HUES48 (cell line): ENCODE measurements at regions not wholly inside any gene's neighbourhood (a gene's known extent, or its start where the extent isn't known, plus 50 kb on each side); places are given as distances from the start of the nearest gene placed in this dataset.
A peak's percentile ranks its signal among the peaks of the same experiment; 100 is the strongest.

Experiments used
- H3K27ac ChIP-seq: one replicate; pipeline ENCODE4 v1.7.0; 2013; ENCODE audit warnings: low read depth, low read length, inconsistent platforms
- H3K27me3 ChIP-seq: 2 replicates; pipeline ENCODE4 v1.6.1; 2013; ENCODE audit warnings: mild to moderate bottlenecking, low read length; ENCODE audit not compliant: control insufficient read depth, insufficient read depth
- H3K36me3 ChIP-seq: 2 replicates; pipeline ENCODE4 v1.6.1; 2013; ENCODE audit warnings: low read length; ENCODE audit not compliant: control insufficient read depth, insufficient read depth
- H3K4me1 ChIP-seq: 2 replicates; pipeline ENCODE4 v1.6.1; 2013; ENCODE audit warnings: mild to moderate bottlenecking, low read length; ENCODE audit not compliant: control insufficient read depth, insufficient read depth
- H3K4me3 ChIP-seq: 2 replicates; pipeline ENCODE4 v1.5.1; 2013; ENCODE audit warnings: mild to moderate bottlenecking, low read depth, low read length
- H3K9ac ChIP-seq: 2 replicates; pipeline ENCODE4 v1.6.1; 2013; ENCODE audit warnings: mild to moderate bottlenecking, low read depth, low read length, moderate library complexity
- H3K9me3 ChIP-seq: 2 replicates; pipeline ENCODE4 v1.6.1; 2013; ENCODE audit warnings: low read length; ENCODE audit not compliant: control insufficient read depth, insufficient read depth

GRCh38 chr1:208785629-208786028 lies 541.4 kb upstream of the PLXNA2 start:
- H3K4me3 ChIP-seq, result no peak overlapping the region
- peaks cover 47% of the 10 kb centered on the region for H3K4me1 ChIP-seq
- H3K27me3 ChIP-seq, result peaks cover 3% of the 10 kb centered on the region; the same call in 1 of the 2 replicates
- H3K36me3 ChIP-seq, result no peaks in the 10 kb centered on the region
- H3K9me3 ChIP-seq, result no peaks in the 10 kb centered on the region
- H3K9ac ChIP-seq, result no peak overlapping the region
- no peak overlapping the region for H3K27ac ChIP-seq

GRCh38 chr1:208787219-208787618 lies 543.0 kb upstream of the PLXNA2 start:
- Histone ChIP-seq H3K27ac (no peak overlapping the region), H3K4me3 (no peak overlapping the region), H3K9me3 (no peaks in the 10 kb centered on the region), H3K27me3 (peaks cover 3% of the 10 kb centered on the region; the same call in 1 of the 2 replicates), H3K9ac (no peak overlapping the region), H3K4me1 (peaks cover 38% of the 10 kb centered on the region), H3K36me3 (no peaks in the 10 kb centered on the region)

GRCh38 chr1:208788013-208788540 lies 543.9 kb upstream of the PLXNA2 start:
- no peaks in the 10 kb centered on the region for H3K36me3 ChIP-seq
- H3K4me3 ChIP-seq, result no peak overlapping the region
- H3K27ac ChIP-seq, result peak overlapping the region; percentile 10
- no peaks in the 10 kb centered on the region for H3K9me3 ChIP-seq
- H3K27me3 ChIP-seq, result no peaks in the 10 kb centered on the region
- H3K4me1 ChIP-seq, result peaks cover 30% of the 10 kb centered on the region
- H3K9ac ChIP-seq, result no peak overlapping the region

- Histone ChIP-seq H3K4me3 (no peak overlapping the region), H3K4me1 (peaks cover 30% of the 10 kb centered on the region), H3K9ac (no peak overlapping the region), H3K36me3 (no peaks in the 10 kb centered on the region), H3K27ac (no peak overlapping the region), H3K9me3 (no peaks in the 10 kb centered on the region), H3K27me3 (no peaks in the 10 kb centered on the region)
Observed at GRCh38 chr1:208791456-208791855, 547.3 kb upstream of the PLXNA2 start.

GRCh38 chr1:208793861-208794345 lies 549.7 kb upstream of the PLXNA2 start:
- H3K9me3 ChIP-seq, result no peaks in the 10 kb centered on the region
- no peak overlapping the region for H3K9ac ChIP-seq
- H3K27me3 ChIP-seq, result no peaks in the 10 kb centered on the region
- H3K4me3 ChIP-seq, result no peak overlapping the region
- peaks cover 11% of the 10 kb centered on the region for H3K4me1 ChIP-seq
- H3K27ac ChIP-seq, result no peak overlapping the region
- H3K36me3 ChIP-seq, result no peaks in the 10 kb centered on the region

- Histone ChIP-seq H3K36me3 (no peaks in the 10 kb centered on the region), H3K4me3 (no peak overlapping the region), H3K27ac (no peak overlapping the region), H3K4me1 (peaks cover 27% of the 10 kb centered on the region), H3K9ac (no peak overlapping the region), H3K27me3 (no peaks in the 10 kb centered on the region), H3K9me3 (no peaks in the 10 kb centered on the region)
Observed at GRCh38 chr1:208799186-208799585, 555.0 kb upstream of the PLXNA2 start.

GRCh38 chr1:208803011-208803811 lies 559.0 kb upstream of the PLXNA2 start:
- Histone ChIP-seq H3K9ac (no peak overlapping the region), H3K36me3 (no peaks in the 10 kb centered on the region), H3K4me1 (peaks cover 27% of the 10 kb centered on the region)

GRCh38 chr1:208807446-208808127 lies 563.4 kb upstream of the PLXNA2 start:
- H3K27me3 ChIP-seq, result no peaks in the 10 kb centered on the region
- peaks cover 7% of the 10 kb centered on the region; the same call in 1 of the 2 replicates for H3K4me1 ChIP-seq
- no peaks in the 10 kb centered on the region for H3K36me3 ChIP-seq
- H3K9me3 ChIP-seq, result no peaks in the 10 kb centered on the region
- H3K9ac ChIP-seq, result no peak overlapping the region
- H3K27ac ChIP-seq, result no peak overlapping the region
- H3K4me3 ChIP-seq, result no peak overlapping the region

More at GRCh38 chr1:208803011-208803811, 559.0 kb upstream of the PLXNA2 start:
- Histone ChIP-seq H3K27ac (no peak overlapping the region), H3K9me3 (no peaks in the 10 kb centered on the region), H3K27me3 (no peaks in the 10 kb centered on the region), H3K4me3 (no peak overlapping the region)

GRCh38 chr1:208808301-208808700 lies 564.1 kb upstream of the PLXNA2 start:
- Histone ChIP-seq H3K4me3 (no peak overlapping the region), H3K36me3 (no peaks in the 10 kb centered on the region), H3K4me1 (peaks cover 5% of the 10 kb centered on the region; the same call in 1 of the 2 replicates), H3K27ac (no peak overlapping the region), H3K27me3 (no peaks in the 10 kb centered on the region), H3K9ac (no peak overlapping the region), H3K9me3 (no peaks in the 10 kb centered on the region)

GRCh38 chr1:208809876-208810275 lies 565.7 kb upstream of the PLXNA2 start:
- Histone ChIP-seq H3K9me3 (no peaks in the 10 kb centered on the region), H3K9ac (no peak overlapping the region), H3K4me1 (no peaks in the 10 kb centered on the region)

More at GRCh38 chr1:208809876-208810275, 565.7 kb upstream of the PLXNA2 start:
- no peak overlapping the region for H3K27ac ChIP-seq
- H3K36me3 ChIP-seq, result no peaks in the 10 kb centered on the region
- no peak overlapping the region for H3K4me3 ChIP-seq
- no peaks in the 10 kb centered on the region for H3K27me3 ChIP-seq
